Activated B cell treated with CpG ODN at 0.5 μM for 24 hours (primary cell): ENCODE measurements at regions not wholly inside any gene's neighbourhood (a gene's known extent, or its start where the extent isn't known, plus 50 kb on each side); places are given as distances from the start of the nearest gene placed in this dataset.

ENCODE experiments used
- ATAC-seq: fragments of 200-7000 bp; cut with Tn5 transposase; one replicate; pipeline ENCODE4 v1.10.0; 2021; ENCODE audit warnings: low read depth, mild to moderate bottlenecking, moderate library complexity
- CTCF ChIA-PET: fragments of 350-600 bp; sonication (Branson Sonifier 250); formaldehyde crosslinking; loops from one replicate; lab custom pipeline; 2021; ENCODE audit warnings: antibody characterized with exemption; lab: Charles Lee
- POLR2A ChIA-PET: fragments of 350-600 bp; sonication (Branson Sonifier 250); formaldehyde crosslinking; loops from one replicate; lab custom pipeline; 2021; ENCODE audit warnings: antibody characterized with exemption; lab: Charles Lee
- DNase-seq: peaks from one replicate; pipeline ENCODE4 v3.0.0; 2022
- H3K27ac Mint-ChIP-seq: one replicate; pipeline ENCODE4 v1.8.0; 2020; ENCODE audit warnings: mixed read lengths
- H3K27me3 Mint-ChIP-seq: one replicate; pipeline ENCODE4 v1.8.0; 2021; ENCODE audit warnings: mixed read lengths
- H3K36me3 Mint-ChIP-seq: one replicate; pipeline ENCODE4 v1.8.0; 2021; ENCODE audit warnings: low read depth, mixed read lengths
- H3K4me1 Mint-ChIP-seq: one replicate; pipeline ENCODE4 v1.8.0; 2021; ENCODE audit warnings: mixed read lengths
- H3K4me3 Mint-ChIP-seq: one replicate; pipeline ENCODE4 v1.8.0; 2020; ENCODE audit warnings: mild to moderate bottlenecking, mixed read lengths
- H3K9me3 Mint-ChIP-seq: one replicate; pipeline ENCODE4 v1.8.0; 2020; ENCODE audit warnings: mixed read lengths
- intact Hi-C: fragments of 100-400 bp; cut with micrococcal nuclease; formaldehyde crosslinking; loops from one replicate; pipeline ENCODE4 v1.15.1; 2024
- TF ChIP-seq, protein P1 (sequence below): fragments of 200-600 bp; IDR thresholded peaks from one replicate; pipeline ENCODE4 v1.8.0; 2022; ENCODE audit warnings: antibody characterized with exemption, mild to moderate bottlenecking

GRCh38 chr6:71509191-71510005, 220.8 kb downstream of the OGFRL1 start:
- Mint-ChIP-seq H3K4me3 (no peak overlapping the region), H3K36me3 (no peaks in the 10 kb centered on the region), H3K9me3 (no peaks in the 10 kb centered on the region), H3K27me3 (peaks cover 3% of the 10 kb centered on the region), H3K27ac (no peak overlapping the region), H3K4me1 (peaks cover 4% of the 10 kb centered on the region)
- DNase-seq (no peak), ATAC-seq (no peak)
- TF ChIP-seq, protein P1, sequence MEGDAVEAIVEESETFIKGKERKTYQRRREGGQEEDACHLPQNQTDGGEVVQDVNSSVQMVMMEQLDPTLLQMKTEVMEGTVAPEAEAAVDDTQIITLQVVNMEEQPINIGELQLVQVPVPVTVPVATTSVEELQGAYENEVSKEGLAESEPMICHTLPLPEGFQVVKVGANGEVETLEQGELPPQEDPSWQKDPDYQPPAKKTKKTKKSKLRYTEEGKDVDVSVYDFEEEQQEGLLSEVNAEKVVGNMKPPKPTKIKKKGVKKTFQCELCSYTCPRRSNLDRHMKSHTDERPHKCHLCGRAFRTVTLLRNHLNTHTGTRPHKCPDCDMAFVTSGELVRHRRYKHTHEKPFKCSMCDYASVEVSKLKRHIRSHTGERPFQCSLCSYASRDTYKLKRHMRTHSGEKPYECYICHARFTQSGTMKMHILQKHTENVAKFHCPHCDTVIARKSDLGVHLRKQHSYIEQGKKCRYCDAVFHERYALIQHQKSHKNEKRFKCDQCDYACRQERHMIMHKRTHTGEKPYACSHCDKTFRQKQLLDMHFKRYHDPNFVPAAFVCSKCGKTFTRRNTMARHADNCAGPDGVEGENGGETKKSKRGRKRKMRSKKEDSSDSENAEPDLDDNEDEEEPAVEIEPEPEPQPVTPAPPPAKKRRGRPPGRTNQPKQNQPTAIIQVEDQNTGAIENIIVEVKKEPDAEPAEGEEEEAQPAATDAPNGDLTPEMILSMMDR, result no peak
- ChIA-PET CTCF (interaction anchor here (1.2 to 2.2 kb wide), 3 partner anchors 125 to 319 kb away, joined by 3 to 16 read pairs (median 5); no protein-coding TSS in a partner anchor), POLR2A (no interaction called here)
- intact Hi-C loops, result loop anchor here (1.0 kb wide), 2 partner anchors 125 to 319 kb away; no protein-coding TSS in a partner anchor

GRCh38 chr6:71510057-71510713, 221.6 kb downstream of the OGFRL1 start:
- intact Hi-C loops, result loop anchor here (1.0 kb wide), 2 partner anchors 126 to 320 kb away; no protein-coding TSS in a partner anchor
- H3K27me3 Mint-ChIP-seq, result peaks cover 3% of the 10 kb centered on the region
- ATAC-seq (no peak), DNase-seq (no peak)
- CTCF ChIA-PET, result interaction anchor here (1.2 to 2.2 kb wide), 3 partner anchors 125 to 319 kb away, joined by 3 to 16 read pairs (median 5); no protein-coding TSS in a partner anchor
- POLR2A ChIA-PET, result no interaction called here
- no peak overlapping the region for H3K27ac Mint-ChIP-seq
- TF ChIP-seq, protein P1, result no peak
- H3K4me1 Mint-ChIP-seq, result peaks cover 4% of the 10 kb centered on the region
- H3K36me3 Mint-ChIP-seq, result no peaks in the 10 kb centered on the region
- no peak overlapping the region for H3K4me3 Mint-ChIP-seq
- no peaks in the 10 kb centered on the region for H3K9me3 Mint-ChIP-seq

DNA sequence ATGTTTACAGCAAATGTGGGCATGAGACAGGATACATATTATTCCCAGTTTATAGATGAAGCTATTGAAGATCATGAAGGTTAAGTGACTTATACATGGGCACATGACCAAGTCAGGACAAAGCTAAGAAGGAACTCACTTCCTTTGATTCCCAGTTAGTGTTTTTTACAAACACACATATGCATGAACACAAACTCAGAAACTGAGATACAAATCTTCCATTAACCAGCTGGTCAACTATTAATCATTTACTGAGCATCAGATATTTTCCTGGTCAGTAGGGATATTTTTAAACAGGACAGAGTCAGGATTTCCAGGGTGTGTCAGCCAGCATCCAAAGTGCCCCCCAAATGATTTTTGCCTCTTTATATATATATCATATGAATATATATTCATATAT, 222.2 kb downstream of the OGFRL1 start:
- Mint-ChIP-seq H3K4me1 (peaks cover 4% of the 10 kb centered on the region), H3K27ac (no peak overlapping the region), H3K36me3 (no peaks in the 10 kb centered on the region), H3K4me3 (no peak overlapping the region), H3K9me3 (no peaks in the 10 kb centered on the region), H3K27me3 (peaks cover 3% of the 10 kb centered on the region)
- ChIA-PET CTCF (interaction anchor here (0.6 to 1.8 kb wide), 2 partner anchors 128 to 320 kb away, joined by 4 to 5 read pairs; no protein-coding TSS in a partner anchor), POLR2A (no interaction called here)
- TF ChIP-seq, protein P1, result no peak
- intact Hi-C loops, result loop anchor here (1.0 kb wide), 2 partner anchors 127 to 321 kb away; no protein-coding TSS in a partner anchor
- ATAC-seq (no peak), DNase-seq (no peak)

DNA sequence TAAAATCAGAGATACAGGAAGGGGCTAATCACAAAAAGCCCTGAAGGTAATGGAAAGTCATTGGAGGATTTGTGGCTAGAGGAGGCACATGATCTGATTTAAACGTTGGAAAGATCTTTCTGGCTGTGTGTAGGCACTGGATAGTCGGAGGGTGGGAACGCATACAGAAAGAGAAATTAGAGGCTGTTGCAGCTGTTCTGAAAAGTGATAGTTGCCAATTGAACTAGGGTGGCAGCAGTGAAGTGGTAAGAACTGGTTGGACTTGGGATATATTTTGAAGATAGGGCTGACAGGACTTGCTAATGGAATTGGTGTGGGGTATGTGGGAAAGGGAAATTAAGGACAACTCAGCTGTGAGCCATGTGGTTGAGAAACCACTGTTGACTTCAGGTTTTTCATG, 223.6 kb downstream of the OGFRL1 start:
- peaks cover 3% of the 10 kb centered on the region for H3K27me3 Mint-ChIP-seq
- DNase-seq, result no peak
- H3K4me1 Mint-ChIP-seq, result peaks cover 4% of the 10 kb centered on the region
- H3K9me3 Mint-ChIP-seq, result no peaks in the 10 kb centered on the region
- TF ChIP-seq, protein P1, result no peak
- no peaks in the 10 kb centered on the region for H3K36me3 Mint-ChIP-seq
- intact Hi-C loops, result no loop called here
- POLR2A ChIA-PET, result no interaction called here
- no peak overlapping the region for H3K27ac Mint-ChIP-seq
- H3K4me3 Mint-ChIP-seq, result no peak overlapping the region
- CTCF ChIA-PET, result no interaction called here
- ATAC-seq, result no peak

DNA sequence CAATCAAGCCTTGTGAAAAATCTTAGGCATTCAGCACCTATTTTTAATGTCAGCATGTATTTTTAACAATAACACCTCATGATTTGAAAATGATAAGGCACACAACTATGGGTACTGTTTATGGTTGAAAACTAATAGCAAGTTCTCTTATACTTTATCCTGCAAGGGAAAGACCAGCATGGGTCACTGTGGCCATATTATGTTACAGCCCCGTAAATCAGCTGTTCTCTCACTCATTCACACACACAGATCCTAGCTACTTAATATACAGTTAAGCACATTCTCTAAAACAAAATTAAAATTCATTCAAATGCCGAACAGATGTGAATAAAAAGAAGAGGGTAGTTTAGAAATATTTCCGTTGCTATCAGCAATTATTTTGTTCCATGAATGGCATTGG, 224.4 kb downstream of the OGFRL1 start:
- ATAC-seq, result no peak
- POLR2A ChIA-PET, result no interaction called here

More for the DNA sequence above, 224.4 kb downstream of the OGFRL1 start:
- Mint-ChIP-seq H3K4me1 (peaks cover 4% of the 10 kb centered on the region), H3K27me3 (peaks cover 3% of the 10 kb centered on the region), H3K36me3 (no peaks in the 10 kb centered on the region), H3K27ac (no peak overlapping the region), H3K9me3 (no peaks in the 10 kb centered on the region), H3K4me3 (no peak overlapping the region)
- intact Hi-C loops, result no loop called here
- CTCF ChIA-PET, result no interaction called here
- DNase-seq, result no peak
- TF ChIP-seq, protein P1, result no peak
